GM23338 (cell line): ENCODE measurements at regions not wholly inside any gene's neighbourhood (a gene's known extent, or its start where the extent isn't known, plus 50 kb on each side); places are given as distances from the start of the nearest gene placed in this dataset.

Experiments used
- ATAC-seq: fragments of 200-7000 bp; cut with Tn5 transposase; 3 replicates; pipeline ENCODE4 v1.9.1; 2020
- DNase-seq: peaks from one replicate; pipeline ENCODE4 v3.0.0-alpha.2; 2015; ENCODE audit warnings: low spot score
- H2AFZ ChIP-seq: fragments of 200-600 bp; sonication (generic); 2 replicates; pipeline ENCODE4 v1.8.0; 2016; ENCODE audit warnings: antibody characterized with exemption, mild to moderate bottlenecking, moderate library complexity
- H3F3A ChIP-seq: fragments of 200-600 bp; sonication (generic); replicated peaks from 2 replicates; pipeline ENCODE4 v1.8.0; 2017; ENCODE audit warnings: antibody characterized with exemption, mixed run types, low read depth
- H3K27ac ChIP-seq: fragments of 200-600 bp; sonication (generic); 2 replicates; pipeline ENCODE4 v1.6.1; 2016; ENCODE audit warnings: low read depth
- H3K27me3 ChIP-seq: fragments of 200-600 bp; sonication (generic); 2 replicates; pipeline ENCODE4 v1.8.0; 2016; ENCODE audit warnings: mild to moderate bottlenecking, mixed run types, moderate library complexity; ENCODE audit not compliant: insufficient read depth
- H3K36me3 ChIP-seq: fragments of 200-600 bp; sonication (generic); 2 replicates; pipeline ENCODE4 v1.8.0; 2016; ENCODE audit warnings: mild to moderate bottlenecking; ENCODE audit not compliant: insufficient read depth
- H3K4me1 ChIP-seq: fragments of 200-600 bp; sonication (generic); 2 replicates; pipeline ENCODE4 v1.8.0; 2016; ENCODE audit warnings: mild to moderate bottlenecking, moderate library complexity; ENCODE audit not compliant: insufficient read depth
- H3K4me2 ChIP-seq: fragments of 200-600 bp; sonication (generic); 2 replicates; pipeline ENCODE4 v1.7.1; 2017; ENCODE audit warnings: mixed run types
- H3K4me3 ChIP-seq: fragments of 200-600 bp; sonication (generic); 2 replicates; pipeline ENCODE4 v1.6.1; 2016; ENCODE audit warnings: mixed run types
- H3K79me2 ChIP-seq: fragments of 200-600 bp; sonication (generic); replicated peaks from 2 replicates; pipeline ENCODE4 v1.8.0; 2017; ENCODE audit warnings: mild to moderate bottlenecking; ENCODE audit not compliant: insufficient read depth
- H3K9me2 ChIP-seq: fragments of 200-600 bp; sonication (generic); 2 replicates; pipeline ENCODE4 v1.8.0; 2017; ENCODE audit not compliant: insufficient read depth
- H4K20me1 ChIP-seq: fragments of 200-600 bp; sonication (generic); replicated peaks from 2 replicates; pipeline ENCODE4 v1.8.0; 2017; ENCODE audit warnings: mild to moderate bottlenecking; ENCODE audit not compliant: insufficient read depth
- H3K27ac Mint-ChIP-seq: 2 replicates; pipeline ENCODE4 v1.8.0; 2020; ENCODE audit warnings: inconsistent platforms, mild to moderate bottlenecking, moderate library complexity, mixed read lengths
- H3K27me3 Mint-ChIP-seq: 3 replicates; pipeline ENCODE4 v1.8.0; 2022; ENCODE audit warnings: low read depth, mild to moderate bottlenecking, moderate library complexity, mixed read lengths, inconsistent platforms; ENCODE audit not compliant: insufficient read depth, poor library complexity
- H3K36me3 Mint-ChIP-seq: 3 replicates; pipeline ENCODE4 v1.8.0; 2021; ENCODE audit warnings: low read depth, mild to moderate bottlenecking, inconsistent platforms, moderate library complexity, mixed read lengths
- H3K4me1 Mint-ChIP-seq: 3 replicates; pipeline ENCODE4 v1.8.0; 2020; ENCODE audit warnings: mild to moderate bottlenecking, inconsistent platforms, mixed read lengths
- H3K4me3 Mint-ChIP-seq: 3 replicates; pipeline ENCODE4 v1.8.0; 2021; ENCODE audit warnings: moderate library complexity, mild to moderate bottlenecking, inconsistent platforms, mixed read lengths
- H3K9me3 Mint-ChIP-seq: 3 replicates; pipeline ENCODE4 v1.8.0; 2020; ENCODE audit warnings: moderate library complexity, mild to moderate bottlenecking, inconsistent platforms, mixed read lengths
- CREB1 ChIP-seq: fragments of 250-450 bp; sonication (Bioruptor Pico); IDR thresholded peaks from 2 replicates; pipeline ENCODE4 v1.5.0; 2020; ENCODE audit warnings: low read depth, mild to moderate bottlenecking, moderate library complexity
- CTCF ChIP-seq, 2 experiments: fragments of 200-600 bp in 1 of 2; sonication (generic) in 1 of 2; conservative IDR thresholded peaks; 2 replicates each; pipeline versions ENCODE4 v1.5.1 to v1.6.1; 2016 to 2017; ENCODE audit warnings: antibody characterized with exemption in 2 of 2, low read depth in 2 of 2, mild to moderate bottlenecking in 2 of 2, moderate library complexity in 1 of 2
- ETS1 ChIP-seq: IDR thresholded peaks from 2 replicates; pipeline ENCODE4 v1.6.1; 2016; ENCODE audit warnings: antibody characterized with exemption
- EZH2phosphoT487 ChIP-seq: fragments of 200-600 bp; sonication (generic); IDR thresholded peaks from one replicate; pipeline ENCODE4 v1.8.1; 2018; ENCODE audit warnings: antibody characterized with exemption; ENCODE audit not compliant: unreplicated experiment
- JUNB ChIP-seq: IDR thresholded peaks from one replicate; pipeline ENCODE4 v1.6.1; 2016; ENCODE audit warnings: antibody characterized with exemption; ENCODE audit not compliant: unreplicated experiment
- NANOG ChIP-seq: IDR thresholded peaks from 2 replicates; pipeline ENCODE4 v1.6.1; 2016; ENCODE audit warnings: antibody characterized with exemption, borderline replicate concordance
- POLR2AphosphoS5 ChIP-seq: IDR thresholded peaks from 2 replicates; pipeline ENCODE4 v1.6.1; 2016; ENCODE audit warnings: antibody characterized with exemption, low read depth
- STAT1 ChIP-seq: IDR thresholded peaks from one replicate; pipeline ENCODE4 v1.6.1; 2016; ENCODE audit warnings: antibody characterized with exemption; ENCODE audit not compliant: unreplicated experiment
- ZNF114 ChIP-seq: fragments of 250-450 bp; sonication (Bioruptor Pico); IDR thresholded peaks from 2 replicates; pipeline ENCODE4 v1.5.0; 2020; ENCODE audit warnings: mild to moderate bottlenecking, moderate library complexity
- ZNF331 ChIP-seq: fragments of 250-450 bp; sonication (Bioruptor Pico); IDR thresholded peaks from 2 replicates; pipeline ENCODE4 v1.5.0; 2020; ENCODE audit warnings: low read depth, mild to moderate bottlenecking, moderate library complexity
- ZNF462 ChIP-seq: fragments of 250-450 bp; sonication (Bioruptor Pico); IDR thresholded peaks from 2 replicates; pipeline ENCODE4 v1.5.0; 2020; ENCODE audit warnings: mild to moderate bottlenecking, moderate library complexity

- no peak for TF ChIP-seq CTCF (conservative IDR thresholded peaks at IDR 0.05; ENCODE audit: low read depth in 2 of 2)
- TF ChIP-seq JUNB, result no peak
- TF ChIP-seq STAT1, result no peak
- no peak for TF ChIP-seq EZH2phosphoT487
- TF ChIP-seq NANOG, result no peak
These were observed 247.8 kb upstream of the CWC22 start (continued) for GRCh38 chr2:180254872-180255271.

GRCh38 chr2:180247658-180248057, 240.6 kb upstream of the CWC22 start:
- Mint-ChIP-seq H3K27ac (no peak overlapping the region; the same call in 1 of the 2 replicates), H3K4me3 (no peak overlapping the region), H3K4me1 (peaks cover 5% of the 10 kb centered on the region; the same call in 2 of the 3 replicates), H3K27me3 (peaks cover 1% of the 10 kb centered on the region), H3K36me3 (no peaks in the 10 kb centered on the region), H3K9me3 (no peaks in the 10 kb centered on the region)
- no peak overlapping the region for H3K27ac ChIP-seq
- no peak overlapping the region for H2AFZ ChIP-seq
- H3K4me1 ChIP-seq, result no peaks in the 10 kb centered on the region
- H3K4me2 ChIP-seq, result no peak overlapping the region
- no peaks in the 10 kb centered on the region for H3K79me2 ChIP-seq
- H4K20me1 ChIP-seq, result no peaks in the 10 kb centered on the region
- TF ChIP-seq POLR2AphosphoS5 (no peak), ZNF331 (no peak), ZNF114 (CRISPR knock-in tag) (no peak), ETS1 (no peak), ZNF462 (CRISPR knock-in tag) (no peak), CREB1 (CRISPR knock-in tag) (no peak)
- ATAC-seq, result no peak
- no peak for DNase-seq
- H3K36me3 ChIP-seq, result no peaks in the 10 kb centered on the region
- no peaks in the 10 kb centered on the region for H3K27me3 ChIP-seq
- H3K4me3 ChIP-seq, result no peak overlapping the region
- H3K9me2 ChIP-seq, result peaks cover 8% of the 10 kb centered on the region; the same call in 1 of the 2 replicates
- H3F3A ChIP-seq, result no peaks in the 10 kb centered on the region
